Endothelial cell of umbilical vein (primary cell): ENCODE measurements at regions not wholly inside any gene's neighbourhood (a gene's known extent, or its start where the extent isn't known, plus 50 kb on each side); places are given as distances from the start of the nearest gene placed in this dataset.

ENCODE experiments used
- BruUV-seq: library from RNA; stranded (reverse); fragments of 400-500 nt; replicated peaks from 2 replicates; lab custom pipeline; 2021; lab: Mats Ljungman, UMichigan
- CTCF ChIA-PET: fragments of 300-600, 350-600 bp; sonication (Branson Sonifier 250); formaldehyde crosslinking; loops from one replicate; lab custom pipeline; 2021; ENCODE audit warnings: antibody characterized with exemption, inconsistent platforms; lab: Charles Lee
- POLR2A ChIA-PET: fragments of 300-600, 350-600 bp; sonication (Branson Sonifier 250); formaldehyde crosslinking; loops from one replicate; lab custom pipeline; 2021; ENCODE audit warnings: antibody characterized with exemption, inconsistent platforms; lab: Charles Lee
- DNase-seq: peaks from one replicate; pipeline ENCODE4 v3.0.0-alpha.2; 2011; ENCODE audit warnings: low read depth, low spot score
- FAIRE-seq: peaks from 2 replicates; lab custom pipeline; 2011; peaks lifted over from hg19 to GRCh38; lab: Jason Lieb, UNC
- H2AFZ ChIP-seq: 2 replicates; pipeline ENCODE4 v1.6.0; 2012; ENCODE audit warnings: low read depth, low read length, control low read depth, inconsistent platforms
- H3K27ac ChIP-seq: 2 replicates; pipeline ENCODE4 v1.5.1; 2011; ENCODE audit warnings: low read depth, mild to moderate bottlenecking, control low read depth, low read length, moderate library complexity; ENCODE audit not compliant: insufficient read depth
- H3K27me3 ChIP-seq, 2 experiments: 2 replicates each; pipeline versions ENCODE4 v1.6.0 to v1.6.1; 2011; ENCODE audit warnings: low read length in 2 of 2, mixed read lengths in 1 of 2; ENCODE audit not compliant: control insufficient read depth in 2 of 2, insufficient read depth in 2 of 2
- H3K36me3 ChIP-seq, 2 experiments: 2 replicates in 1 of 2; 3 replicates in 1 of 2; pipeline ENCODE4 v1.5.1; 2011; ENCODE audit warnings: low read length in 2 of 2, mild to moderate bottlenecking in 1 of 2, moderate library complexity in 1 of 2; ENCODE audit not compliant: control insufficient read depth in 2 of 2, insufficient read depth in 2 of 2; ENCODE audit errors: extremely low read depth in 1 of 2
- H3K4me1 ChIP-seq: 3 replicates; pipeline ENCODE4 v1.5.1; 2011; ENCODE audit warnings: mild to moderate bottlenecking, low read length; ENCODE audit not compliant: control insufficient read depth, insufficient read depth; ENCODE audit errors: extremely low read depth
- H3K4me2 ChIP-seq: 2 replicates; pipeline ENCODE4 v1.6.1; 2011; ENCODE audit warnings: low read length, control low read depth, mixed read lengths; ENCODE audit not compliant: insufficient read depth
- H3K4me3 ChIP-seq, 3 experiments: fragments of 200-600 bp in 1 of 3; sonication (generic), shearing (Covaris generic) in 1 of 3; replicated peaks in 1 of 3; 2 replicates each; pipeline ENCODE4 v1.5.1; 2011 to 2016; ENCODE audit warnings: control low read depth in 3 of 3, low read length in 3 of 3, mild to moderate bottlenecking in 2 of 3, inconsistent platforms in 1 of 3, low read depth in 1 of 3, moderate library complexity in 1 of 3; ENCODE audit not compliant: insufficient read depth in 1 of 3
- H3K79me2 ChIP-seq: 2 replicates; pipeline ENCODE4 v1.6.0; 2012; ENCODE audit warnings: low read length, inconsistent platforms; ENCODE audit not compliant: control insufficient read depth, insufficient read depth
- H3K9ac ChIP-seq: replicated peaks from 2 replicates; pipeline ENCODE3; 2011; ENCODE audit warnings: low read length, control low read depth; ENCODE audit not compliant: insufficient read depth; ENCODE audit errors: extremely low read depth
- H3K9me1 ChIP-seq: replicated peaks from 3 replicates; pipeline ENCODE4 v1.6.0; 2011; ENCODE audit warnings: mild to moderate bottlenecking, low read length; ENCODE audit not compliant: control insufficient read depth, insufficient read depth; ENCODE audit errors: extremely low read depth
- H3K9me3 ChIP-seq: replicated peaks from 2 replicates; pipeline ENCODE4 v1.5.1; 2012; ENCODE audit warnings: low read length, inconsistent platforms; ENCODE audit not compliant: control insufficient read depth, insufficient read depth
- H4K20me1 ChIP-seq: replicated peaks from 2 replicates; pipeline ENCODE3; 2011; ENCODE audit warnings: mild to moderate bottlenecking, low read length; ENCODE audit not compliant: control insufficient read depth, insufficient read depth; ENCODE audit errors: extremely low read depth
- CTCF ChIP-seq, 2 donors: IDR thresholded peaks; 1 replicate in 1 of 2; 2 replicates in 1 of 2; pipeline ENCODE4 v1.5.1; 2011; ENCODE audit warnings: low read length in 2 of 2, mild to moderate bottlenecking in 2 of 2, moderate library complexity in 2 of 2, control low read depth in 1 of 2, inconsistent platforms in 1 of 2, low read depth in 1 of 2; ENCODE audit not compliant: insufficient read depth in 1 of 2; ENCODE audit errors: extremely low read depth in 1 of 2
- EZH2 ChIP-seq: IDR thresholded peaks from 2 replicates; pipeline ENCODE4 v1.6.1; 2012; ENCODE audit warnings: borderline replicate concordance, low read depth, mild to moderate bottlenecking, moderate library complexity, low read length, inconsistent platforms; ENCODE audit not compliant: severe bottlenecking
- FOS ChIP-seq: IDR thresholded peaks from 2 replicates; pipeline ENCODE4 v1.6.1; 2011; ENCODE audit warnings: mild to moderate bottlenecking, low read length, moderate library complexity, borderline replicate concordance; ENCODE audit not compliant: insufficient read depth
- GATA2 ChIP-seq: IDR thresholded peaks from 2 replicates; pipeline ENCODE4 v1.7.0; 2011; ENCODE audit warnings: low read depth, mild to moderate bottlenecking, moderate library complexity, mixed read lengths, low read length; ENCODE audit not compliant: insufficient read length, insufficient read depth
- JUN ChIP-seq: IDR thresholded peaks from 2 replicates; pipeline ENCODE4 v1.6.1; 2011; ENCODE audit warnings: borderline replicate concordance, low read depth; ENCODE audit not compliant: insufficient read length, insufficient read depth
- MYC ChIP-seq: IDR thresholded peaks from one replicate; pipeline ENCODE4 v1.6.1; 2011; ENCODE audit warnings: mild to moderate bottlenecking, low read depth, low read length
- POLR2A ChIP-seq: IDR thresholded peaks from 2 replicates; pipeline ENCODE4 v1.6.1; 2012; ENCODE audit warnings: low read depth, mild to moderate bottlenecking, control low read depth, low read length
- POLR2AphosphoS5 ChIP-seq: IDR thresholded peaks from 2 replicates; pipeline ENCODE4 v1.6.1; 2012; ENCODE audit warnings: low read depth, mild to moderate bottlenecking, control low read depth, low read length, moderate library complexity; ENCODE audit not compliant: insufficient read depth
- dilution Hi-C: fragments of 300-500 bp; cut with MboI; formaldehyde crosslinking; loops from one replicate; pipeline ENCODE4 v1.15.0; 2019; ENCODE audit warnings: low sequenced_read_pairs; ENCODE audit not compliant: extremely low pct_ligation_motif_present
- intact Hi-C: fragments of 100-400 bp; cut with micrococcal nuclease; formaldehyde crosslinking; loops from one replicate; pipeline ENCODE4 v1.10.0; 2022
- TF ChIP-seq, protein P1 (sequence below): IDR thresholded peaks from 2 replicates; pipeline ENCODE4 v1.6.1; 2011; ENCODE audit not compliant: insufficient read depth, insufficient read length

GRCh38 chr2:147615726-147616125 is 229.1 kb upstream of the ACVR2A start:
- Histone ChIP-seq H3K9me1 (no peaks in the 10 kb centered on the region), H3K4me3 (no peak overlapping the region), H3K79me2 (no peaks in the 10 kb centered on the region), H3K27ac (no peak overlapping the region), H4K20me1 (no peaks in the 10 kb centered on the region), H3K4me1 (no peaks in the 10 kb centered on the region), H3K27me3 (no peaks in the 10 kb centered on the region), H3K36me3 (no peaks in the 10 kb centered on the region), H3K9me3 (no peaks in the 10 kb centered on the region), H2AFZ (no peak overlapping the region), H3K9ac (no peak overlapping the region), H3K4me2 (no peak overlapping the region)
- no TSS peak for BruUV-seq
- ChIA-PET CTCF (no interaction called here), POLR2A (no interaction called here)
- dilution Hi-C loops (no loop called here), intact Hi-C loops (no loop called here)
- DNase-seq (no peak), FAIRE-seq (no peak)
- no peak for TF ChIP-seq MYC
- no peak for TF ChIP-seq FOS
- no peak for TF ChIP-seq POLR2A

GRCh38 chr2:147614979-147615470 is 229.8 kb upstream of the ACVR2A start:
- Histone ChIP-seq H4K20me1 (no peaks in the 10 kb centered on the region), H3K27me3 (no peaks in the 10 kb centered on the region), H3K4me2 (no peak overlapping the region), H3K4me3 (no peak overlapping the region), H3K27ac (no peak overlapping the region), H3K4me1 (no peaks in the 10 kb centered on the region), H3K9ac (no peak overlapping the region), H3K36me3 (no peaks in the 10 kb centered on the region), H3K79me2 (no peaks in the 10 kb centered on the region), H3K9me1 (no peaks in the 10 kb centered on the region), H3K9me3 (no peaks in the 10 kb centered on the region), H2AFZ (no peak overlapping the region)
- POLR2A ChIA-PET = no interaction called here
- intact Hi-C loops = no loop called here
- DNase-seq = no peak
- CTCF ChIA-PET = no interaction called here
- FAIRE-seq = no peak
- dilution Hi-C loops = no loop called here
- BruUV-seq = no TSS peak
- TF ChIP-seq GATA2 = no peak
- TF ChIP-seq JUN = no peak
- no peak for TF ChIP-seq POLR2A
- no peak for TF ChIP-seq MYC
- TF ChIP-seq POLR2AphosphoS5 = no peak
- no peak for TF ChIP-seq FOS
- no peak for TF ChIP-seq EZH2
- TF ChIP-seq, protein P1, sequence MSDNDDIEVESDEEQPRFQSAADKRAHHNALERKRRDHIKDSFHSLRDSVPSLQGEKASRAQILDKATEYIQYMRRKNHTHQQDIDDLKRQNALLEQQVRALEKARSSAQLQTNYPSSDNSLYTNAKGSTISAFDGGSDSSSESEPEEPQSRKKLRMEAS = no peak
- no peak for TF ChIP-seq CTCF (IDR thresholded peaks at IDR 0.05; ENCODE audit: extremely low read depth in 1 of 2, insufficient read depth in 1 of 2, low read depth in 1 of 2, low read length in 2 of 2)
